Left ventricle myocardium inferior (tissue), 1 donor: ENCODE measurements at regions not wholly inside any gene's neighbourhood (a gene's known extent, or its start where the extent isn't known, plus 50 kb on each side); places are given as distances from the start of the nearest gene placed in this dataset.
A peak's percentile ranks its signal among the peaks of the same experiment; 100 is the strongest.

ENCODE experiments used
- DNase-seq: peaks from one replicate; pipeline ENCODE4 v3.0.0-alpha.2; 2020
- H3K27ac ChIP-seq: fragments of 200-600 bp; replicated peaks from 2 replicates; pipeline ENCODE4 v1.8.0; 2021
- H3K27me3 ChIP-seq: fragments of 200-600 bp; 2 replicates; pipeline ENCODE4 v1.8.0; 2021; ENCODE audit warnings: low read depth
- H3K36me3 ChIP-seq: fragments of 200-600 bp; 2 replicates; pipeline ENCODE4 v1.8.0; 2021
- H3K4me1 ChIP-seq: fragments of 200-600 bp; 2 replicates; pipeline ENCODE4 v1.8.0; 2021
- H3K4me3 ChIP-seq: fragments of 200-600 bp; 2 replicates; pipeline ENCODE4 v1.8.0; 2021; ENCODE audit warnings: mild to moderate bottlenecking, moderate library complexity
- H3K9me3 ChIP-seq: fragments of 200-600 bp; replicated peaks from 2 replicates; pipeline ENCODE4 v1.8.0; 2021
- CTCF ChIP-seq: fragments of 200-600 bp; IDR thresholded peaks from 2 replicates; pipeline ENCODE4 v1.8.0; 2021; ENCODE audit warnings: antibody characterized with exemption, mild to moderate bottlenecking, borderline replicate concordance
- intact Hi-C: fragments of 100-400 bp; cut with micrococcal nuclease; formaldehyde crosslinking; loops from one replicate; pipeline ENCODE4 v1.11.0; 2022
- donor health status: DM: no; HTN: yes; CAD: no; lungs with severe emphysema.

DNA sequence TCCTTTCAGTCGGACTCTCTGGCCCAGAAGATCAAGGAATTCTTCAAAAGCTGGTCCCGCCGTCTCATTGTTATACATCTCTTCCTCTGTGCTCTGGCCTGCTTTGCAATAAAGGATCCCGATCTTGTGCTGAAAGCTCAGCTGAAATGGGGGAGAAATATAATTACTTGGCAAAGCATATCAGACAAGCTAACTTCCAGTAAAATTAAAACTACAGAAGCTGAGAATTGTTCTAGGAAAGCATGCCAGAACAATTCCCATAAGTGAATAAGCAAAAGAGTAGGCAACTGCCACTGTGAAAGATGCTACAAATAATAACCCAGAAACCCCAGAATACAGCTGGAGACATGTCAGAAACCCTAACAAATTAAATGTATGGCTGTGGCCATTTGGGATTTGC is 146.1 kb downstream of the SIPA1L2 start:
- TF ChIP-seq CTCF, result no peak
- Histone ChIP-seq H3K4me1 (peaks cover 41% of the 10 kb centered on the region), H3K27ac (no peak overlapping the region), H3K27me3 (no peaks in the 10 kb centered on the region), H3K4me3 (no peak overlapping the region), H3K9me3 (no peaks in the 10 kb centered on the region), H3K36me3 (peaks cover 26% of the 10 kb centered on the region)
- no peak for DNase-seq
- intact Hi-C loops, result loop anchor here (10.0 kb wide), 1 partner anchor 141 kb away; no protein-coding TSS in a partner anchor

DNA sequence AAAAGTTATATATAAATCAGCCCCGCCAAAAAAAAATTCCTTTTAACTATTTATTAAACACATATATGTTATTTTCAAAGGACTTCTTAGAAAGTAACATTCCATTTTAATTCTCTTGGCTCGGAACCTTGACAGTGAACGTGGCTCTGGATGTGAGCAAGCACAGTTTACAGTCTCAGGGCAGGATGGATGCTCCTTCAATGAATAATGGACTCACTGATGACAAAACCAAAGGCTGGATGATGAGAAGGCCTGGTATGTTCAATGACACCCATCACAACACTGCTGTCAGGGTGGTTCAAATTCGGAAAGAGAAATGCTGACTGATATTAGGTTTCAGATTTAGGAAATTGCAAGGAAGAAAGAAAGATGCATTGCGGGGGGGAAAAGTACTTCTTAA is 148.8 kb downstream of the SIPA1L2 start:
- Histone ChIP-seq H3K4me1 (peaks cover 45% of the 10 kb centered on the region), H3K4me3 (no peak overlapping the region), H3K36me3 (peaks cover 26% of the 10 kb centered on the region), H3K9me3 (no peaks in the 10 kb centered on the region), H3K27ac (no peak overlapping the region), H3K27me3 (no peaks in the 10 kb centered on the region)
- TF ChIP-seq CTCF, result no peak
- intact Hi-C loops, result loop anchor here (10.0 kb wide), 1 partner anchor 144 kb away; no protein-coding TSS in a partner anchor
- no peak for DNase-seq

DNA sequence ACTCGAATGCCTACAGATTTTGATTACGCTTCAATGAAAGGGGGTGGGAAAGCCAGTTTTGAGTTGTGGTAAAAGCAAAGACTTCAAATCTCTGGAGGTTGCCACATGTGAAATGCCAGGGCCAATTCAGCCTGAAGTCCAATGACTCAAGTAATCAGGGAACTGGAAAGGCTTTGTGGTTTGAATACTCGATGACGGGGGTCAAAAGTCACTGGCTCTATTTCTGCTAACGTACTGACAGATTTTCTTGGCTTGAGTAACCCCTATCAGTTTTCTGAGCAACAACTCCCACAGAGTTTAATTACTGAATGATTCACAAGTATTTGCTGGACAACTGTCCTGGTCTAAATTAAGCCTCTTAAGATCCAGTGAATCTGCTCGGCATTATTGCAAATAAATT is 152.2 kb downstream of the SIPA1L2 start:
- no peak for TF ChIP-seq CTCF
- intact Hi-C loops, result no loop called here
- H3K36me3 ChIP-seq, result peaks cover 16% of the 10 kb centered on the region
- no peak for DNase-seq
- peak overlapping the region; percentile 13 for H3K27ac ChIP-seq
- no peak overlapping the region for H3K4me3 ChIP-seq
- H3K27me3 ChIP-seq, result no peaks in the 10 kb centered on the region
- no peaks in the 10 kb centered on the region for H3K9me3 ChIP-seq
- peaks cover 28% of the 10 kb centered on the region for H3K4me1 ChIP-seq

- no peak for TF ChIP-seq CTCF
- Histone ChIP-seq H3K4me1 (peaks cover 34% of the 10 kb centered on the region), H3K27me3 (no peaks in the 10 kb centered on the region), H3K9me3 (no peaks in the 10 kb centered on the region), H3K36me3 (peaks cover 8% of the 10 kb centered on the region), H3K27ac (no peak overlapping the region), H3K4me3 (no peak overlapping the region)
- no peak for DNase-seq
- intact Hi-C loops, result no loop called here
These were observed 153.4 kb downstream of the SIPA1L2 start for GRCh38 chr1:232476538-232476950.

- no peak overlapping the region for H3K27ac ChIP-seq
- no peak for TF ChIP-seq CTCF
- no peaks in the 10 kb centered on the region for H3K27me3 ChIP-seq
- intact Hi-C loops, result no loop called here
- peaks cover 39% of the 10 kb centered on the region for H3K4me1 ChIP-seq
- H3K9me3 ChIP-seq, result no peaks in the 10 kb centered on the region
- no peak for DNase-seq
- no peak overlapping the region for H3K4me3 ChIP-seq
- peaks cover 16% of the 10 kb centered on the region for H3K36me3 ChIP-seq
These were observed 155.1 kb downstream of the SIPA1L2 start for GRCh38 chr1:232474826-232475225.

DNA sequence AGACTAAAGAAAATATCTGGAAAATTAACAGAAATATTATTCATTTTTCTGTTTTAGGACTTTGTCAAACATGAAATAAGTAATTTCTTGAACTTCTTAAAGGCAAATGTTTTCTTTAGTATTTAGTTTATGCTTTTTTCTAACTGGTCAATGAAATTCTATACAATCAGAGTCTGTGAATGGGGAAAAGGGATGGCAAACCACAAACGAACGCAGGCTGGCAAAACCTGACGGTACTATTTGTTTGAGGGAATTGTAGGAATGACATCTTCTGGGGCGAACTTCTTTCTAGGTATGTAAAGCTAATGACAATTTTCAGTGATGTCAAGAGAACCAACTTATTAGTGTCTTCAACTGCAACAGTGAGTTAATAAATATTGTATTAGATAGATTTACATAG is 156.0 kb downstream of the SIPA1L2 start:
- peaks cover 11% of the 10 kb centered on the region for H3K36me3 ChIP-seq
- TF ChIP-seq CTCF, result no peak
- peaks cover 38% of the 10 kb centered on the region for H3K4me1 ChIP-seq
- H3K27me3 ChIP-seq, result no peaks in the 10 kb centered on the region
- no peak overlapping the region for H3K27ac ChIP-seq
- no peak for DNase-seq
- no peak overlapping the region for H3K4me3 ChIP-seq
- H3K9me3 ChIP-seq, result no peaks in the 10 kb centered on the region
- intact Hi-C loops, result no loop called here
